Small intestine (tissue), 7 donors: ENCODE measurements at regions not wholly inside any gene's neighbourhood (a gene's known extent, or its start where the extent isn't known, plus 50 kb on each side); places are given as distances from the start of the nearest gene placed in this dataset.
A peak's percentile ranks its signal among the peaks of the same experiment; 100 is the strongest.

ENCODE experiments used
- DNase-seq, 2 donors: peaks; one replicate each; pipeline versions ENCODE4 v3.0.0 to v3.0.0-alpha.2; 2013
- FAIRE-seq: peaks from 2 replicates; lab custom pipeline; 2012; peaks lifted over from hg19 to GRCh38; lab: Jason Lieb, UNC
- H3K27ac ChIP-seq, 3 donors: one replicate each; pipeline ENCODE4 v1.5.1; 2013; ENCODE audit warnings: low read length in 2 of 3, mild to moderate bottlenecking in 2 of 3, control low read depth in 1 of 3, inconsistent platforms in 1 of 3, low read depth in 1 of 3, moderate library complexity in 1 of 3
- H3K27me3 ChIP-seq, 3 donors: one replicate each; pipeline ENCODE4 v1.6.1; 2013; ENCODE audit warnings: low read length in 3 of 3, inconsistent platforms in 1 of 3; ENCODE audit not compliant: control insufficient read depth in 3 of 3, insufficient read depth in 3 of 3
- H3K36me3 ChIP-seq, 3 donors: one replicate each; pipeline ENCODE4 v1.6.1; 2013; ENCODE audit warnings: low read length in 3 of 3, inconsistent platforms in 1 of 3, low read depth in 1 of 3, mild to moderate bottlenecking in 1 of 3, moderate library complexity in 1 of 3; ENCODE audit not compliant: control insufficient read depth in 3 of 3, insufficient read depth in 2 of 3
- H3K4me1 ChIP-seq, 3 donors: one replicate each; pipeline ENCODE4 v1.6.1; 2013; ENCODE audit warnings: low read length in 2 of 3, inconsistent platforms in 1 of 3, low read depth in 1 of 3, mild to moderate bottlenecking in 1 of 3, moderate library complexity in 1 of 3; ENCODE audit not compliant: control insufficient read depth in 3 of 3, insufficient read depth in 2 of 3
- H3K4me3 ChIP-seq, 3 donors: one replicate each; pipeline ENCODE4 v1.5.1; 2013; ENCODE audit warnings: low read length in 3 of 3, control low read depth in 1 of 3, inconsistent platforms in 1 of 3, low read depth in 1 of 3, mild to moderate bottlenecking in 1 of 3, moderate library complexity in 1 of 3
- H3K9me3 ChIP-seq, 2 donors: one replicate each; pipeline ENCODE4 v1.6.1; 2013; ENCODE audit warnings: low read depth in 1 of 2, low read length in 1 of 2; ENCODE audit not compliant: control insufficient read depth in 2 of 2, insufficient read depth in 1 of 2
- WGBS, 3 donors: extraction: QIAGEN DNeasy Blood & Tissue Kit; methylation state at CpG; one replicate each; pipeline ENCODE4 v1.1.7; 2013; 5-methylcytosine and 5-hydroxymethylcytosine counted together
- donor health status: healthy with polysubstance abuse.
- donor health status: control.
- donor health status: control.
- donor health status: Bipolar disorder and iron deficiency.
- donor health status: healthy.

DNA sequence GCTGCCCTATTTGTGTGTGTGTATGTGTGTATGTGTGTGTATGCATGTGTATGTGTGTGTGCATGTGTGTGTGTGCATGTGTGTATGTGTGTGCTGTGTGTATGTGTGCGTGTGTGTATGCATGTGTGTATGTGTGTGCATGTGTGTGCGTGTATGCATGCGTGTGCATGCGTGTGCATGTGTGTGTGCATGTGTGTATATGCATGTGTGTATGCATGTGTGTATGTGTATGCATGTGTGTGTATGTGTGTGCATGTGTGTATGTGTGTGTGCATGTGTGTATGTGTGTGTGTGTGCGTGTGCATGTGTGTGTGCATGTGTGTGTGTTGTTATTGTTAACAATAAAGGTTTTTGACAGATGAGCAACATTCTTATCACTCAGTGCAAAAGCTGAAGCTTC, 110.8 kb upstream of the HES1 start:
- Histone ChIP-seq H3K27ac (no peak overlapping the region), H3K4me3 (no peak overlapping the region), H3K27me3 (no peaks in the 10 kb centered on the region), H3K9me3 (peaks cover 0 to 8% of the 10 kb centered on the region in 2 donors), H3K4me1 (peaks cover 0 to 14% (median 8%) of the 10 kb centered on the region in 3 donors), H3K36me3 (no peaks in the 10 kb centered on the region)
- WGBS, 3 donors, result 79 to 91% (median 83%) methylated on average over 5 of the region's 5 CpGs
- DNase-seq (no peak), FAIRE-seq (no peak)

DNA sequence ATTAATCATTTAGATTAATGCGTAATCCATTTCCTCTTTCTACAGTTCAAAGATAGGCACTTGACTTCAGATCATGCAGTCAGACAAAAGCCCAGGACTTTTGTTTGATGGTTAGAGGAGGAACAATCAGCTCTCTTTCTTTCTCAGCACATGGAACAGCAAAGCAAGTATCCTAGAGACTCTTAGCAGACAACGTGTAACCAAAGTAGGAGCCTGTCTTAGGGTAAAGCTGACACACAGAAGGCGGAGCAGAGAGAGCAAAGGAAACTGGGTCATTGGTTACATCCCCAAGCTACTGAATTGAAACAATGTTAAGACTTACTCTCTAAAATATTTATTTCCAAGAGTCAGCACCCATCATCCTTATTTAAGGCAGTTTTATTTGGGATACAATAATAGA, 110.0 kb upstream of the HES1 start:
- no peak overlapping the region for H3K27ac ChIP-seq
- no peak for DNase-seq
- peaks cover 0 to 17% (median 9%) of the 10 kb centered on the region in 3 donors for H3K4me1 ChIP-seq
- H3K4me3 ChIP-seq, result no peak overlapping the region
- H3K27me3 ChIP-seq, result no peaks in the 10 kb centered on the region
- peaks cover 0 to 8% of the 10 kb centered on the region in 2 donors for H3K9me3 ChIP-seq
- no peak for FAIRE-seq
- no peaks in the 10 kb centered on the region for H3K36me3 ChIP-seq
- 47 to 67% (median 56%) methylated on average over 3 of the region's 3 CpGs for WGBS, 3 donors

DNA sequence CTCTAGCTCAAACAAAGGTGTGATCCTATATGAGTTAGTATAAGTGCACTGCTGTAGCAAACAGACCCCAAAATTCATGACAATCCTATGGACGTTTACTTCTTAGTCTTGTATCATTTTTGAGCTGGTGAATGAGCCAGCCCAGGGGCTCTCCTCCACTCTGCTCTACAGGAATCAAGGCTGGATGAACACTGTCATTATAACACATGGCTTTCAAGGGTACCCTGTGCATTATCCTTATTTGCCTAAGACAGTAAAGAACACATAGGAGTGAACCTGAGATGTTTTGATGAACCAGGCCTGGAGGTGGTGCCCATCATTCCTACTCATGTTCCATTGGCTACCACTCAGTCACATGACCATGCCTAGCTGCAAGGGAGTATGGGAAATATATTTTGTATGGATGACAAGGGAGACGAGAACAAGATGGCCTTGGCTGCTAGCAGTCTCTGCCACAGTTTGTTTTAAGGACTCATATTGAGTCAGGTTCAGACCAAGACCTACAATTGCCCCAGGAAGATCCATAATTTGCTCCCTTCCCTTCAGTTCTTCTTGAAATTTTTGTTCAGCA, 107.4 kb upstream of the HES1 start:
- FAIRE-seq, result no peak
- Histone ChIP-seq H3K9me3 (peaks cover 0 to 8% of the 10 kb centered on the region in 2 donors), H3K27me3 (no peaks in the 10 kb centered on the region), H3K4me3 (no peak overlapping the region), H3K4me1 (peaks cover 0 to 31% (median 14%) of the 10 kb centered on the region in 3 donors), H3K36me3 (no peaks in the 10 kb centered on the region), H3K27ac (no peak overlapping the region)
- DNase-seq, result no peak
- WGBS, 3 donors, result 82 to 90% (median 88%) methylated on average over 2 of the region's 2 CpGs

DNA sequence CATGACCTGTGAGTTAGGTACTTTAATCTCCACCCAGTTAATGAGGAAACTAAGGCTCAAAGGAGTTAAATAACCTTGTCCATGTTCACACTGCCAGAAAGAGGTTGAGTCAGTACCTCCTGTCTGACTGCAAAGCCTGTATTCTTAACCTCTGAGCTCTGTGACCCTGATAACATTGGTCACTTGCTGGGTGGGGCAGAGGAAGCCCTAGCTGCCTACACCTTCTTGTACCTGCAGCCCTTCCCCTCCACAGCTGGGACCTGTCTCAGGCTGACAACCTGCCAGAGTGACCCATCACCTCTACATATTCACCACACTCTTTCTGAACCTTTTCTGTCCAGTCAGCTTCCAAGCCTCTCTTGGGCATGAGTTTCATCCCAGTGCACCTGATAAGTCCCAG, 106.1 kb upstream of the HES1 start:
- peaks cover 3 to 44% (median 16%) of the 10 kb centered on the region in 3 donors for H3K4me1 ChIP-seq
- FAIRE-seq (no peak), DNase-seq (peak in 1 of 2 donors; percentile 88)
- H3K27ac ChIP-seq, result peak overlapping the region; percentile 46 to 89 (median 59)
- H3K27me3 ChIP-seq, result no peaks in the 10 kb centered on the region
- peaks cover 0 to 8% of the 10 kb centered on the region in 2 donors for H3K9me3 ChIP-seq
- no peak overlapping the region for H3K4me3 ChIP-seq
- no peaks in the 10 kb centered on the region for H3K36me3 ChIP-seq

DNA sequence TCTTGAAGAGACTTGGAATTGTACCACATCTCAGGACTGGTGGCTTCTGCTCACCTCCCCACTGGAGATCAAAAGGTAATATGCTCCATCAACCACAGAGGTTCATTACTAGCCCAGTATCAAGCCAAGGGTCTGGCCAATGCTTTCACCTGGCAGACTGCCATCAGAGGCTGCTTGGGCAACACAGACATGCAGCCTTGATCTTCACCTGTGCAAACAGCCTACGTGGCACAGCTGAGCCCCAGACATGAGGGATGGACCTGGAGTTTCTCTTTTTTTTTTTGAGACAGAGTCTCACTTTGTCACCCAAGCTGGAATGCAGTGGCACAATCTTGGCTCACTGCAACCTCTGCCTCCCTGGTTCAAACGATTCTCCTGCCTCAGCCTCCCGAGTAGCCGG, 105.6 kb upstream of the HES1 start:
- Histone ChIP-seq H3K36me3 (no peaks in the 10 kb centered on the region), H3K27ac (peak overlapping the region; percentile 46 to 89 (median 59)), H3K27me3 (no peaks in the 10 kb centered on the region), H3K4me1 (peaks cover 3 to 50% (median 16%) of the 10 kb centered on the region in 3 donors), H3K9me3 (peaks cover 0 to 8% of the 10 kb centered on the region in 2 donors), H3K4me3 (no peak overlapping the region)
- no peak for FAIRE-seq
- DNase-seq, result peak; percentile 58 to 75
- WGBS, 3 donors, result 31 to 67% (median 45%) methylated on average over 4 of the region's 4 CpGs

DNA sequence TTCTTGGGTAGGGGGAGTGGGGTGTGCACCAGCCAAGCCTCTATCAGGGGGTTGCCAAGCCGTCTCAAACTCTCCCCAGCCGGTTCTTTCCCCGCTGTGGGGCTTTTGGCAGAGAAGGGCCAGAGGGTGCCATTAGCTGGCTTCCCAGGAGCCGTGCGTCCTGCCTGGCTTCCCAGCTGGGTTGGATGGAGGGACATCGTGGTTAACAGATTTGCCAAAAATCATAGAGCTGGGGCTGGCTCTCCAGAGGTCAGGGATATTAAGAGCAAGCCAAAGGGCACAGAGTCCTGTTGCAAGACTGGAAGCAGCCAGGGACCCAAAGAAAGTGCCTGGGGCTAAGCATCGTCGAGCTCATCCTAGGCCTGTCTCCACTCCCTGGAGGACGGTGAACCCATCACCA, 104.6 kb upstream of the HES1 start:
- Histone ChIP-seq H3K27ac (peak overlapping the region in 1 of 3 donors; percentile 0), H3K4me3 (no peak overlapping the region), H3K4me1 (peaks cover 5 to 58% (median 21%) of the 10 kb centered on the region in 3 donors), H3K9me3 (peaks cover 0 to 8% of the 10 kb centered on the region in 2 donors), H3K27me3 (no peaks in the 10 kb centered on the region), H3K36me3 (no peaks in the 10 kb centered on the region)
- FAIRE-seq (no peak), DNase-seq (no peak)
- WGBS, 3 donors, result 89 to 94% (median 92%) methylated on average over 9 of the region's 9 CpGs

DNA sequence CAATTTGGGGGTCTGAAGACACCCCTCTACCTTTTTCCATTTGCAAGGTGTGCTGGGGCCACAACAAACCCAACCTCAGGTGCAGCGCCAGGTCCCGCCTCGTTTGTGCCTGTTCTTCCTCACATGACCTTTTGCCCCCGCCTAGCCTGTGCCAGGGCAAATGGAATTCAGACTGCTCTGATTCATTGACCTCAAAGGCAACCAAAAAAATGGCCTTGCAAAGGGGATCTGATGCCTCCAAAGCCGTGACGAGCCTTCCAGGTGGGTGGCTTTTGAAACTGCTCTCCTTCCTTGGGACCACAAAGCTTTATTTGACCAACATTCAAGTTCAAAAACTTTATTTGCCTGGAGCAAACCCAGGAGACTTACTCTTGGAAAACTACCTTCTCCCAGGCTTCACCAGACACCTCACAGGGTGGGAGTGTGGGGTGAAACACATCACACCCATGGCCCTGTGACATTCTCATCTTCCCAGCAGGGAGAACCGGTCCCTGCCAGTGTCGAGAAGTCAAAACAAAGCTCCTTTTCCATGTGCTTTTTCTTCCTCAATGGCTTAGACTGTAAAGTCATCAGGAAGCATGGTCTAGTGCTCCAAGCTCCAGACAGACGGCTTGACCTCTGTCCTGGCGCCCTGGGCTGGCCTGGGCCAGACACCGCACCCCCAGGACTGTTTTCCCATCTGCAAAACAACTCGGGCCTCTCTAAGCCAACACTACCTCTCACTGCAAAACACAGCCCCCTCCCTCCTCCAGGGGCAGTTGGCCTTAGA, 103.9 kb upstream of the HES1 start:
- 65 to 77% (median 69%) methylated on average over 12 of the region's 12 CpGs for WGBS, 3 donors
- H3K9me3 ChIP-seq, result peaks cover 0 to 8% of the 10 kb centered on the region in 2 donors

DNA sequence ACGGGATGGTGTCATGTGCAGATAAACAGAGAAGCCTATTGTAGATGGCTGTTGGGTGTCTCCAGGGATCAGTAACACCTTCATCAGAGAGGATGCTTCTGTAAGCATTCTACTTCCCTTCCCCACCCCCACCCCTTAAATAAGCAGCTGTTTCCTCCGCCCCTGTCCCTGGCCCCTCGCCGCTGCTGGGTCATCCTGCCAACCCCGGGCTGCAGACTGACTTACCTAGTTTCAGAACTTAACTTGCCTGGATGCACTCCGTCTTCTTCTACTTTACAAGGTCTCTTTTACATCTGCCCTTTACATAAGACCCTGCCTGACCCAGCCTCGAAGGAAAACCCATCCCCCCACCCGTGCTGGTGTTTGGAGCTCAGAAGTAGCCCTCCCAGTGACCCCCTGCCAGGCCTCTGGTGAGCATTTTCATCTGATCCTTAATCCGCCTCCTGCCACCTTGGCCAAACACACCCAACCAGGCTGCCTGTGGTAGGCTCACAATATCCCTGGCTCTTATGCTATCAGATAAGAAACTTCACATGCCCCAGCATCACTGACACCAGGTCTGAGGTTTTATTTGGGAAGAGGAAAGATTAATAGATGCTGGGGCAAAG, 103.0 kb upstream of the HES1 start:
- H3K4me1 ChIP-seq, result peaks cover 5 to 60% (median 23%) of the 10 kb centered on the region in 3 donors
- WGBS, 3 donors, result 56 to 74% (median 61%) methylated on average over 9 of the region's 9 CpGs

More for the DNA sequence above, 103.9 kb upstream of the HES1 start:
- DNase-seq (peak in 1 of 2 donors; percentile 80), FAIRE-seq (no peak)
- Histone ChIP-seq H3K36me3 (no peaks in the 10 kb centered on the region), H3K4me3 (no peak overlapping the region), H3K27me3 (no peaks in the 10 kb centered on the region), H3K4me1 (peaks cover 5 to 60% (median 23%) of the 10 kb centered on the region in 3 donors), H3K27ac (no peak overlapping the region)

More for the DNA sequence above, 103.0 kb upstream of the HES1 start:
- H3K36me3 ChIP-seq, result no peaks in the 10 kb centered on the region
- H3K4me3 ChIP-seq, result no peak overlapping the region
- peaks cover 0 to 8% of the 10 kb centered on the region in 2 donors for H3K9me3 ChIP-seq
- no peaks in the 10 kb centered on the region for H3K27me3 ChIP-seq
- DNase-seq, result no peak
- FAIRE-seq, result no peak
- H3K27ac ChIP-seq, result peak overlapping the region in 1 of 3 donors; percentile 12
